ENCODE measurements at regions not wholly inside any gene's neighbourhood (a gene's known extent, or its start where the extent isn't known, plus 50 kb on each side); places are given as distances from the start of the nearest gene placed in this dataset.
A peak's percentile ranks its signal among the peaks of the same experiment; 100 is the strongest.

- DNase-seq = no peak
These were observed 65.5 kb upstream of the THY1 start for GRCh38 chr11:119488256-119488995.

GRCh38 chr11:119486691-119487259, 63.8 kb upstream of the THY1 start:
- no peak for DNase-seq

GRCh38 chr11:119486016-119486415, 63.0 kb upstream of the THY1 start:
- no peak for DNase-seq

- DNase-seq = no peak
These were observed 62.0 kb upstream of the THY1 start for GRCh38 chr11:119484741-119485605.

- no peak for DNase-seq
These were observed 61.0 kb upstream of the THY1 start for GRCh38 chr11:119483881-119484371.

- no peak for DNase-seq
These were observed 60.4 kb upstream of the THY1 start for GRCh38 chr11:119483341-119483880.

- DNase-seq = no peak
These were observed 59.6 kb upstream of the THY1 start for GRCh38 chr11:119482521-119483011.

- DNase-seq = no peak
These were observed 58.9 kb upstream of the THY1 start for GRCh38 chr11:119481667-119482400.

GRCh38 chr11:119481021-119481666, 58.2 kb upstream of the THY1 start:
- DNase-seq = peak; percentile 37

GRCh38 chr11:119480380-119481020, 57.5 kb upstream of the THY1 start:
- no peak for DNase-seq

GRCh38 chr11:119479685-119480275, 56.8 kb upstream of the THY1 start:
- DNase-seq = no peak

GRCh38 chr11:119478711-119479285, 55.8 kb upstream of the THY1 start:
- DNase-seq = no peak

- no peak for DNase-seq
These were observed 53.8 kb upstream of the THY1 start for GRCh38 chr11:119476666-119477331.

GRCh38 chr11:119476038-119476437, 53.1 kb upstream of the THY1 start:
- no peak for DNase-seq

- peak; percentile 35 for DNase-seq
These were observed 52.0 kb upstream of the THY1 start for GRCh38 chr11:119474682-119475596.

- no peak for DNase-seq
These were observed 51.1 kb upstream of the THY1 start for GRCh38 chr11:119473901-119474681.

GRCh38 chr11:119473226-119473625, 50.3 kb upstream of the THY1 start:
- no peak for DNase-seq

GRCh38 chr11:119472856-119473222, 49.9 kb upstream of the THY1 start:
- DNase-seq = no peak
